Activated naive CD4-positive, alpha-beta T cell treated with Interleukin-2 at 50 U/mL for 16 hours (primary cell): ENCODE measurements at regions not wholly inside any gene's neighbourhood (a gene's known extent, or its start where the extent isn't known, plus 50 kb on each side); places are given as distances from the start of the nearest gene placed in this dataset.
"Not testable (repeated sequence)": the region's sequence is repeated elsewhere in the genome, so short reads cannot be mapped to it uniquely, and the experiment has no call there.

Experiments
- DNase-seq: peaks from one replicate; pipeline ENCODE4 v3.0.0-alpha.2; 2020

GRCh38 chr7:131957338-131958020, 401.1 kb upstream of the PODXL start:
- DNase-seq = no peak

DNA sequence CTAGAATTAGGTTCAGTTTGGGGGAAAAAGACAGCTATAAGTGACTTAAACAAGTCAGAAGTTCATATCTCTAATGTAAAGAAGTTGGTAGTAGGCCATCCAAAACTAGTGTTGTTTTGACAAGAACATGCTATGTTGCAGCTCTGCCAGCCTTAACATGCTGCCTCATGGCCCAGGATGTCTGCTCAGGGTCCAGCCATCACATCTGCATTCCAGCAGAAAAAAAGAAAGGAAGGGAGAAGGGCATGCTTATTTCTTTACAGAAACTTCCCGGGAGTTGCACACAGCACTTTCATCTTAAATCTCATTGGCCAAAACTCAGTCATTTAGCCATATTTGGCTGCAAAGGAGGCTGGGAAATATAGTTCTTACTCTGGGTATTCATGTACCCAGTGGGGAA, 400.4 kb upstream of the PODXL start:
- no peak for DNase-seq

DNA sequence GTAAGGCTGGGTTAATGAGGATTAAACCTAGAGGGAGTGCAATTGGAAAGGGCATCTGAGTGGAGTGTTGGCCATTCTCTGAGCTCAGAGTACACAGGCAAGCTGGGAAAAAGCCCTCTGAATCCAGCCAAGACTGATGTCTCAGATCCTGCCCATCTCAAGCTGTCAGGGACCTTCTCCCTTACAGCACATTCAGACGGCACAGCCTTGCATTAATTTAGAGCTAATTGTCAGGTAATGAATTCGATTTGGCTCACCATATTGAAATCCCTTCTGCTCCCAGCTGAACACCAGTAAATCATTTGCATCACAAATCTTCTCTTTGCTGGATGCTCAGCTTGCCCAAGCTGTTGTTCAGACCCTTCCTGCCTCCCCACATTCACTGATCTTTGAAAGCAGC, 399.3 kb upstream of the PODXL start:
- no peak for DNase-seq

- no peak for DNase-seq
Observed at GRCh38 chr7:131953184-131953583, 396.8 kb upstream of the PODXL start.

DNA sequence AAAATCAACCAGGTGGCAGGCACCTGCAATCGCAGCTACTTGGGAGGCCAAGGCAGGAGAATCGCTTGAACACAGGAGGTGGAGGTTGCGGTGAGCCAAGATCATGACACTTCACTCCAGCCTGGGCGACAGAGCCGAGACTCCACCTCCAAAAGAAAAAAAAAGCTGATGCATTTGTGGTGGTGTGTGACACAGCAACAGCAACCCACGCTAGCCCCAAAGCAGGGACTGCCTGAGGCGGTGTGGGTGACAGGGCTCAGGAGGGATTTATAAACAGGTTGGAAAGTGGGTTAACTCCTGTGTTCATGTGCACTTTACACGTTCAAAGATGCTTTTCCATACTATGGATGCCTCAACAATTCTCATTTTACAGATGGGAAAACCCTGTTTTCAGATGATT, 395.9 kb upstream of the PODXL start:
- no peak for DNase-seq

DNA sequence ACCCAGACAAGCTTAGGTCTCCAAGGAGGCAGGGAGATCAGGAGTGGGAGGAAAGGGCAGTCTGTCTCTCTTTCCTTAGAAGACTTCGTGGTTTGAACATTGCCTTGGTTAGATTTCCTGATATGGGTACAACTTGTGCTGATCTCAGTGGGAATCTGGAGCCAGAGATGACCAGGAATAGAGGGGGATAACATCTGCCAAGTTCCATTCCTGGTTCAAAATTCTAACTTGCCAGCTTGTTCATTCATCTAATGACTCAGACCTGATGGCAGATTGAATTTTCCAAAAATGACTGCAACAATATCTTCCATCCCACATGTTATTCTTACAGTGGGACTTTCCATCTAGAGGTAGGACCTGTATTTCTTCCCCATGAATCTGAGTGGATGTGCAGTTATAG, 394.3 kb upstream of the PODXL start:
- no peak for DNase-seq

- DNase-seq = no peak
Observed at GRCh38 chr7:131949659-131950058, 393.2 kb upstream of the PODXL start.

- no peak for DNase-seq
Observed at GRCh38 chr7:131948434-131949053, 392.1 kb upstream of the PODXL start.

GRCh38 chr7:131947661-131948060, 391.2 kb upstream of the PODXL start:
- no peak for DNase-seq

DNA sequence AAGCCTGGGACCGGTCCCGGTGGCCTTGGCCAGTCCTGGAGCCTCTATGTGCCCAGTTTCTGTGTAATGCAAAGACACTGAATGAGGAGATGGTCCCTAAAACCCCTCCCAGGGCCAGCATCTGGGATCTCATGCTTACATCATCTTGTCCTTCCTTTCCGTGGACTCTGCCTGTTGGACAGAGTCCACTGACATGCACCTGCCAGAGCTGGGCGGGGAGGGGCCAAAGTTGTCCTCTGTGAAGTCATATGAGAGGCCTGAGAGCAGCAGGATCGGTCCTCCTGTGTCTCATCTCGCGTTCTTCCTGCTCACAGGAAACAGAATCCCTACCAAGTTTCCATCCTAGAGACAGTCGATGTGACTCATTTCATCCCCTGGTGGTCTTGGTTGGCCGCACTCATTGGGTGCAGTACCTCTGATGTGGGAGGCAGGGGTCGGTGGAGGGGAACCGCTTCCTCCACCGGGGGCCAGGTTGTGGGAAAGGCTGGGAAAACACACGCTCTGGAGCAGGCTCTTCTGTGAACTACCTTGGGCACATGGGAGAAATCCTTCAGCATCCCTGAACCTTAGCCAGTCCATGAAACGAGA, 389.6 kb upstream of the PODXL start:
- DNase-seq = no peak

GRCh38 chr7:131945313-131945911, 389.0 kb upstream of the PODXL start:
- DNase-seq = no peak

DNA sequence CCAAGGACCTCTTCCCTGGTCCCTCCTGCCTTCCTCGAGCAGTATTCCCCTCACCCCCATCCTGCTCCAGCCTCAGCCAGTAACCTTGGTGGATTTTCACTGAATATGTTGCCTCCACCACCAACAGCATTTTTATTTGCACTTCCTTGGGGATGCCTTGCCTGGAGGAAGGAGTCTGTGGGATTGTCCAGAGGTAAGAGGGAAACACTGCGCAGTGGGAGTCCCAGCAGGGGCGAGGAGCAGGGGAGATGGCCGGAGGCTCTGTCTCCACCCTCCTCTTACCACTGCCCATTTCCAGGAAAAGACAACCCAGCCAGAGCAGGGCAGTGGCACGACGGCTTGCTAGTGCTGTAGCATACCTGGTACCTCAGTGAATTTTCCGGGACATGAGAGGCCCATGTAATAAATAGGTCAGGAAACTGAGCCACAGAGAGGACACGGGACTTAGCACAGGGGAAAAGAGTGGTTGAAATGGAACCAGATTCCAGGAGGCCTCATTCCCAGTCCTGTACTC, 388.2 kb upstream of the PODXL start:
- DNase-seq = no peak

- DNase-seq = no peak
Observed at GRCh38 chr7:131943646-131944045, 387.2 kb upstream of the PODXL start.

DNA sequence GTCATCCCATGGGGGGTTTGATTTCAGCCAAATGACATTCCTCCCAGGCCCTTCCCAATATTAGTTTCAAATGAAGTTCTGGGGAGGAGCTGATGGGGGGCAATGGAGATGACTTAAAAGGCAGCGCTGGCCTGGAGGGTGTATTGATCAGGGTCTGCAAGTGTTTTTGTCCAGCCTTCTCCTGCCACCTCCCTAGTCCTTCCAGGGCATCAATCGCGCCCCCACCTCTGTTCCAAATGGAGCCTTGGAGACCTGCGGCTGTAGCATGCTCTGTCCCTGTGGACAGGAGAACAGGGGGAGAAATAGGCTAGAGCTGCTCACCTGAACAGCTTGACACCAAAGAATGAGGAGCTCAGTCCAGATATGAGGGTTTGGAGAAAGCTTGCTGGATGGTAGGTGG, 386.8 kb upstream of the PODXL start:
- DNase-seq = no peak

- DNase-seq = no peak
Observed at GRCh38 chr7:131942287-131943150, 386.1 kb upstream of the PODXL start.

- DNase-seq = no peak
Observed at GRCh38 chr7:131941291-131941690, 384.9 kb upstream of the PODXL start.

DNA sequence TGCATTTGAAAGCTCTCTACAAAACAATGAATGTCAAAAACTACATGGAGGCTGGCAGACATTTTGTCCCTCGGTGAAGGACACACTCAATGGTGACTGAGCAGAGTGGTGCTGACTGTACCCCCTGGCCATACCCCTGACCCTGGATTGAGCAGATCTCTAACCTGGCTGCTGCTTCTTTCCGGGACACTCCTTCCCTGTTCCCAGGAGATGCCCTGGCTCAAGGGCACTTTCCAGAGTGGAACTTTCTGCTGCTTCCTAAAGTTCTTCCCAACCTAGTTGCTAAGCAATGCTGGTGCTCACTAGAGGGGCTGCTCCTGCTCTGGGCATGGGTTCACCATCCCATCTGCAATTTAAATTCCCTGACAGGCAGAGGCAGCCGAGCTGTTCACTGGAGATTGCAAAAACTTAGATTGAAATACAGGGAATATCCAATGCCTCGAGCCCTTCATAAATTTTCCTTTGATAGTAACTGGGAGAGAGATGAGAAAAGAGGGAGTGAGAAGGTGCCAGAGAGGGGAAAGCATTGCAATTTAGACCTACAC, 384.3 kb upstream of the PODXL start:
- DNase-seq = no peak

- not testable (repeated sequence) for DNase-seq
Observed at GRCh38 chr7:131938788-131939187, 382.4 kb upstream of the PODXL start.

DNA sequence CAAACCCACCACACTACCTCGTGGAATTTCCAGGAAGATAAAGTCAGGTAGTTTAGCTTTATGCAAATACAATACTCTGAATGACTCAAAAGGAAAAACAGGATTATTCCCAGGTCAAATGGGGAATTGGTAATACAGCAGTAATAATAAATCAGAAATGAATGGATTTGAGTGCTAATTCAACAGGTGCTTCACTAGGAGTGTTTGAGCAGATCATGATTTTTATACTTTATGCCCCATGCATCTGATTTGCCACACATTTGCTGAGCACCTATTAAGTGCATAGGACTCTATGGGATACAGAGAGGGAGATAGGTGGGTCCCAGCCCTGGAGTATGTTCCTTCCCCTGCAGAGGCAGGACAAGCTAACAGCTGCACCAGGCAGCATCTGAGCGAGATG, 381.4 kb upstream of the PODXL start:
- no peak for DNase-seq

DNA sequence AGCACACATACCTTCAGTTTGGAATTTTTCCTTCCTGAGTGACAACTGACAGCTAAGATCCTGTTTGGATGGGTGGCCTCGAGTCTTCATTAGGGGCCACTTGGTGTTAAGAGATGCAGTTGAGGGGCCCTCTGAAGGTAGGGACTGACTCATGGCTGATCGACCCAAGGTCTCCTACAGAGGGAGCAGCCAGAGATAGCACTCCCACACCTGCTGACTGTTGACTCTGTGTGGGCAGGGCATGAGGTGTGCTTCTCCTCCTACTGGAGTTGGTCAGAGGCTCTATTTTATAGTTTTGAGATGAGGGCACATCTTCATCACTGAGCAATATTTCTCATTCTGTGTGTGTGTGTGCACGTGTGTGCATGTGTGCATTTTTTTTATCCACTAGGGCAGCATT, 378.8 kb upstream of the PODXL start:
- DNase-seq = no peak

DNA sequence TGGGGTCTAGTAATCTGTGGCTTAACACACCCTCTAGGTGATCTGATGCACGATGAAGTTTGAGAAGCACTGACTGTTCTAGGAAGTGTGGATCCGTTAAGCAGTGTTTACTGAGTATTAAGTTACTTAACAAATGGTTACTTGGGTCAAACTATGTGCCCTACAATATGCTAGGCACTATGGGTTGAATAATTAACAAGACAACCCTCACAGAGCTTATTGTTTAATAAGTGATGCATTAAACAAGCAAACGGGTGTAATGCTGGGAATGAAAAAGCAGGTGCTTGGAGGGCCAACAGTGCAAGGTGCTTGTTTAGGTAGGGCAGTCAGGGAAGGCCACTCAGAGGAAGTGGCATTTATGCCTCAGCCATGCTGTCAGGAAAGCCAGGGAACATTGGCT, 378.0 kb upstream of the PODXL start:
- DNase-seq = no peak

DNA sequence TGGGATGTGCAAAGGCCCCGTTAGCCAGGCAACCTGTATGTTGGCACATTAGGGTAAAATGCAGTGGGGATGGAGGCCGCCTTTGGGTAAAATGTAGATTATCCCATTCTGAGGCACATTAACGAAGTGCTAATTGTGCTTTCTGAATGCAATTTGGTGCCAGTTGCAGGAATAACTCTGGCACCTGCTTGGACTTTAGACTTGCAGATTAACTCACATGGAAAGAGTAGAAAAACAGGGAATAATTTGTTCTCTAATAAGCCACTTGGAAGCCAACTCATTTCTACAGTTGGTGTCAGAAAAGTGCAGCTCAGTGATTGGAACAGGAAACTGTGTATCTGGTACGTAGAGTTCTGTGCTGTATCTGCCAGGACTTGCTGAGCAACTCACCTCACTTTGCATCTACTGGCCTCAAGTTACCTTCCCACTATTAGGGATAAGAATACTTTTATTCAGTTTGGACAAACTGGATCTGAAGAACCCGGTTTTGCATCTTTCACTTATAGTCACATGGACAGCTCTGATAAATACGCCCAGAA, 377.4 kb upstream of the PODXL start:
- no peak for DNase-seq
